DND-41 (cell line): ENCODE measurements at regions not wholly inside any gene's neighbourhood (a gene's known extent, or its start where the extent isn't known, plus 50 kb on each side); places are given as distances from the start of the nearest gene placed in this dataset.
"Not testable (repeated sequence)": the region's sequence is repeated elsewhere in the genome, so short reads cannot be mapped to it uniquely, and the experiment has no call there.

Experiments
- ATAC-seq: fragments of 200-7000 bp; cut with Tn5 transposase; 3 replicates; pipeline ENCODE4 v1.9.1; 2021; ENCODE audit warnings: low read depth; ENCODE audit not compliant: insufficient read depth
- DNase-seq: peaks from one replicate; pipeline ENCODE4 v3.0.0-alpha.2; 2020
- H2AFZ ChIP-seq: 2 replicates; pipeline ENCODE4 v1.6.0; 2012; ENCODE audit warnings: low read depth, low read length
- H3K27ac ChIP-seq: 2 replicates; pipeline ENCODE4 v1.5.1; 2012; ENCODE audit warnings: low read length, inconsistent platforms
- H3K27me3 ChIP-seq: fragments of 200-600 bp; sonication (generic); 2 replicates; pipeline ENCODE4 v1.6.0; 2012; ENCODE audit warnings: low read length, mild to moderate bottlenecking, inconsistent platforms; ENCODE audit not compliant: insufficient read depth, poor library complexity
- H3K36me3 ChIP-seq: 2 replicates; pipeline ENCODE4 v1.5.1; 2012; ENCODE audit warnings: low read length, inconsistent platforms; ENCODE audit not compliant: insufficient read depth
- H3K4me1 ChIP-seq: 2 replicates; pipeline ENCODE4 v1.5.1; 2012; ENCODE audit warnings: mild to moderate bottlenecking, low read length; ENCODE audit not compliant: insufficient read depth
- H3K4me2 ChIP-seq: 2 replicates; pipeline ENCODE4 v1.6.0; 2012; ENCODE audit warnings: mild to moderate bottlenecking, moderate library complexity, low read length, inconsistent platforms; ENCODE audit not compliant: insufficient read depth
- H3K4me3 ChIP-seq, 2 experiments: fragments of 200-600 bp in 1 of 2; shearing (Covaris generic) in 1 of 2; 2 replicates each; pipeline ENCODE4 v1.5.1; 2012 to 2016; ENCODE audit warnings: inconsistent platforms in 2 of 2, low read length in 2 of 2, mild to moderate bottlenecking in 2 of 2, low read depth in 1 of 2, moderate library complexity in 1 of 2
- H3K79me2 ChIP-seq: 2 replicates; pipeline ENCODE4 v1.6.0; 2012; ENCODE audit warnings: low read length, inconsistent platforms; ENCODE audit not compliant: insufficient read depth
- H3K9ac ChIP-seq: 2 replicates; pipeline ENCODE4 v1.6.0; 2012; ENCODE audit warnings: low read depth, mild to moderate bottlenecking, inconsistent platforms, low read length, moderate library complexity
- H3K9me3 ChIP-seq: 2 replicates; pipeline ENCODE4 v1.5.1; 2012; ENCODE audit warnings: low read length, moderate library complexity, mild to moderate bottlenecking, inconsistent platforms; ENCODE audit not compliant: insufficient read depth, severe bottlenecking
- H4K20me1 ChIP-seq: 2 replicates; pipeline ENCODE4 v1.6.0; 2012; ENCODE audit warnings: low read length; ENCODE audit not compliant: insufficient read depth
- CTCF ChIP-seq: IDR thresholded peaks from 2 replicates; pipeline ENCODE4 v1.5.1; 2012; ENCODE audit warnings: borderline replicate concordance, low read length, moderate library complexity, mild to moderate bottlenecking; ENCODE audit not compliant: poor library complexity, severe bottlenecking; ENCODE audit errors: extremely low read depth
- EZH2 ChIP-seq: IDR thresholded peaks from 3 replicates; pipeline ENCODE4 v1.6.1; 2012; ENCODE audit warnings: borderline replicate concordance, low read depth, mild to moderate bottlenecking, moderate library complexity, low read length, inconsistent platforms; ENCODE audit not compliant: severe bottlenecking

DNA sequence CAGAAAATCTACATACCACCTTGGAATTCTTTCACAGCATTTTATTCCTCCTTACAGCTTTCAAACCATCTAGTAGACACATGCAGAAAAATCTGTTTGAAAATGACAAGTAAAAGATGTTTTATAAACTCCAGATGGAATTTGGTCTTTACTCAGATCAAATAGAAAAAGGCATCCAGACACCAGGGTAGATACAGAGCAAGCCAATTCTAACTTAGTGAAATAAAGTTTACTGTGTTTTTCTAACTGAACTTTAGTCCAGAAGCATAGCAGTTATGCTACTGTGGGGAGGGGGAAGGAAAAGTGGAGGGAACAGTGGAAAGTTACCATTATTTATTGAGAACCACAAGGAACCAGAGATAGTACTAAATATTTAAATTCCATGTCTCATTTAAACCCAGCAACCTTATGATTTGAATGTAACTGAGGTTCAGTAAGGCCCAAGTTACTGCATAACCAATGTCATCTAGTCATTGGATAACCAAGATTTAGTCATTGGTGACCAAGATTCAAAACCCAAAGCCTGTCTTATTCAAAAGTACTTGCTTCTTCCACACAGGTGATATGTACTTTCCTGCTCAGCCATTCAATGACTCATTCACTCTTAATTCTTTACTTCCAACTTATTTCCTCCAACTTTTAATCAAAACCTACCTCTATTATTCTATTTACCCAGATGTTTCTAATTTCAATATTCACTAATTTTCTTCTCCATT lies 57.7 kb downstream of the RAD51AP2 start:
- no peak for ATAC-seq

DNA sequence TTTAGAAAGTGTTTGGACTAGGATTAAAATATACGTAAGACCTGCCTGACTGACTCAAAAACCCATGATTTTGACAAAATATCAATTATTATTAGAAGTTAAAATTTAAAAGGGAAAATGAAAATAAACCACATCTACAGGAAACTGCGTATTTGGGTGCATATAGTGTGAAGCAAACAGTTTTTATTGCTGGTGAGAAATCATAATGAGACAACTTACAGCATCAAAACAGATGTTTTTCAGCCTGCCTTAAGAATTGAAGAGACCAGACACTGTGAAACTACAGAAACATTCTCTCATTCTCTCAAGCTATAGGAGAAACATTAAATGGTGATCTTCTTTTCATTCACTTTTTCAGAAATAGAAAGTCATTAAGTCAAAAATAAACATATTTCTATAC lies 62.9 kb downstream of the RAD51AP2 start:
- no peak overlapping the region for H2AFZ ChIP-seq
- H3K9me3 ChIP-seq, result no peaks in the 10 kb centered on the region
- TF ChIP-seq EZH2 (no peak), CTCF (no peak)
- H3K27me3 ChIP-seq, result no peaks in the 10 kb centered on the region
- H3K36me3 ChIP-seq, result no peaks in the 10 kb centered on the region
- DNase-seq (no peak), ATAC-seq (no peak)
- H3K27ac ChIP-seq, result no peak overlapping the region
- H3K4me1 ChIP-seq, result no peaks in the 10 kb centered on the region
- H3K9ac ChIP-seq, result no peak overlapping the region
- no peak overlapping the region for H3K4me2 ChIP-seq
- H3K4me3 ChIP-seq, result no peak overlapping the region
- H3K79me2 ChIP-seq, result no peaks in the 10 kb centered on the region
- H4K20me1 ChIP-seq, result no peaks in the 10 kb centered on the region

More for the DNA sequence above, 57.7 kb downstream of the RAD51AP2 start:
- no peaks in the 10 kb centered on the region for H3K27me3 ChIP-seq
- TF ChIP-seq EZH2 (no peak), CTCF (no peak)
- no peaks in the 10 kb centered on the region for H3K4me1 ChIP-seq
- H3K4me3 ChIP-seq, result no peak overlapping the region
- no peak overlapping the region for H2AFZ ChIP-seq
- H3K79me2 ChIP-seq, result no peaks in the 10 kb centered on the region
- no peak overlapping the region for H3K27ac ChIP-seq
- no peaks in the 10 kb centered on the region for H4K20me1 ChIP-seq
- no peak overlapping the region for H3K9ac ChIP-seq
- H3K9me3 ChIP-seq, result no peaks in the 10 kb centered on the region
- no peak overlapping the region for H3K4me2 ChIP-seq
- H3K36me3 ChIP-seq, result no peaks in the 10 kb centered on the region
- DNase-seq, result no peak

DNA sequence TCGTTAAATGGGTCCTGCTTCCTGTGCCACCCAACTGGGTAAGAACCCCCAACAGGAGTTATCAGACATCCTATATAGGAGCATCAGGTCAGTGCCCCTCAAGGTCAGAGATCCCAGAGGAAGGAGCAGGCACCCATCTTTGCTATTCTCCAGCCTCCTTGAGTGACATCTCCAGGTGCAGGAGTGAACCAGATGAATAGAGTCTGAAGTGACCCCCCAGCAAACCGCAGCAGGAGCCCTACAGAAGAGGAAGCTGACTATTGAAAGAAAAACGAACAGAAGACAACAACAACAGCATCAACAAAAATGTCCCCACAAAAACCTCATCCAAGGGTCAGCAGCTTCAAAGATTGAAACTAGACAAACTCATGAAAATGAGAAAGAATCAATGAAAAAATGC lies 72.0 kb downstream of the RAD51AP2 start:
- H3K27ac ChIP-seq, H3K79me2 ChIP-seq, H2AFZ ChIP-seq, H3K9ac ChIP-seq, H4K20me1 ChIP-seq, H3K27me3 ChIP-seq, H3K9me3 ChIP-seq, DNase-seq, ATAC-seq, H3K36me3 ChIP-seq, H3K4me1 ChIP-seq, H3K4me3 ChIP-seq, H3K4me2 ChIP-seq: not testable (repeated sequence)

- H3K4me2 ChIP-seq, result no peak overlapping the region
- no peak for ATAC-seq
- H3K27ac ChIP-seq, result no peak overlapping the region
- no peaks in the 10 kb centered on the region for H3K36me3 ChIP-seq
- no peaks in the 10 kb centered on the region for H3K79me2 ChIP-seq
- H3K9ac ChIP-seq, result no peak overlapping the region
- no peaks in the 10 kb centered on the region for H3K4me1 ChIP-seq
- no peaks in the 10 kb centered on the region for H3K9me3 ChIP-seq
- TF ChIP-seq CTCF, result no peak
- no peak for TF ChIP-seq EZH2
- no peak overlapping the region for H2AFZ ChIP-seq
- H3K27me3 ChIP-seq, result no peaks in the 10 kb centered on the region
- H3K4me3 ChIP-seq, result no peak overlapping the region
- DNase-seq, result no peak
- no peaks in the 10 kb centered on the region for H4K20me1 ChIP-seq
Observed at GRCh38 chr2:17445744-17446143, 72.5 kb downstream of the RAD51AP2 start.
